Activated naive CD4-positive, alpha-beta T cell treated with anti-CD3 and anti-CD28 coated beads, Interleukin-2, amount 50 U/mL, for 16 hours (primary cell): ENCODE measurements at regions not wholly inside any gene's neighbourhood (a gene's known extent, or its start where the extent isn't known, plus 50 kb on each side); places are given as distances from the start of the nearest gene placed in this dataset.

ENCODE experiments used
- DNase-seq: peaks from one replicate; pipeline ENCODE4 v3.0.0-alpha.2; 2020

GRCh38 chr9:95610006-95610785 is 93.4 kb upstream of the PTCH1 start:
- no peak for DNase-seq

DNA sequence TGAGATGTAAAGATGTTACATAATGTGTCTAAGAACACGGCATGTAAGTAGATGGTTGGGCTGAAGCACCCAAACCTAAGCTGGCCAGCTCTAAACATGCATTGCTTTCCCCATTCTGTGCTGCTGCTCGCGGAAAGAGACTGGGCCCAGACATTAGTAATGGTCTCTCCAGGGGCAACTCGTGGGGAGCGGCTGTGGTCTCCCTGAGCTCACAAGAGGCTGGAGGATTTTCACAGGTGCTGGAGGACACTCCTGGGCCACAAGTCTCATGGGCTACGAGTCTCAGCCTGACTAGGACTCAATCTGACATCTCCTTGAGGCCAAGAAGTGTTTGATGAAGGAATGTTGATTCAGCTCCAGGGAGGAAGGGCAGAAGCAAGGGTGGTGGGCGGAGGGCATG is 92.7 kb upstream of the PTCH1 start:
- DNase-seq = no peak

- no peak for DNase-seq
Observed at GRCh38 chr9:95608341-95608740, 91.6 kb upstream of the PTCH1 start.

DNA sequence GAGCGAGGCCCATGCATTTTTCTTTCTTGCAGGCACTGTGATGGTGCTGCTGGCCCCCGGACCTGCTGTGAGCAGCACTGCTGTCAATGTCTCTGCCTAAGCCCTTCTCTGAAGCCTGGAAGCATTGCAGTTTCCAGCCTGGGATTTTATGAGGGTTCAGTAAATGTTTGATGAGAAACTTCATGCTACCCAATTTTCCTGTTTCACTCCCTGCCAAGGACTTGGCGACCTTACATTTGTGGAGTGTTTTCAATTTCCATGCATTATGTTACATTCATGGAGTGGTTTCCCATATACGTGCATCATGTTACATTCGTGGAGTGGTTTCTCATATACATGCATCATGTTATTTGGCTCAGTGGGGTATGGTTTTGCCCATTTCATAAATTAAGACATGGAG is 90.7 kb upstream of the PTCH1 start:
- DNase-seq = no peak

DNA sequence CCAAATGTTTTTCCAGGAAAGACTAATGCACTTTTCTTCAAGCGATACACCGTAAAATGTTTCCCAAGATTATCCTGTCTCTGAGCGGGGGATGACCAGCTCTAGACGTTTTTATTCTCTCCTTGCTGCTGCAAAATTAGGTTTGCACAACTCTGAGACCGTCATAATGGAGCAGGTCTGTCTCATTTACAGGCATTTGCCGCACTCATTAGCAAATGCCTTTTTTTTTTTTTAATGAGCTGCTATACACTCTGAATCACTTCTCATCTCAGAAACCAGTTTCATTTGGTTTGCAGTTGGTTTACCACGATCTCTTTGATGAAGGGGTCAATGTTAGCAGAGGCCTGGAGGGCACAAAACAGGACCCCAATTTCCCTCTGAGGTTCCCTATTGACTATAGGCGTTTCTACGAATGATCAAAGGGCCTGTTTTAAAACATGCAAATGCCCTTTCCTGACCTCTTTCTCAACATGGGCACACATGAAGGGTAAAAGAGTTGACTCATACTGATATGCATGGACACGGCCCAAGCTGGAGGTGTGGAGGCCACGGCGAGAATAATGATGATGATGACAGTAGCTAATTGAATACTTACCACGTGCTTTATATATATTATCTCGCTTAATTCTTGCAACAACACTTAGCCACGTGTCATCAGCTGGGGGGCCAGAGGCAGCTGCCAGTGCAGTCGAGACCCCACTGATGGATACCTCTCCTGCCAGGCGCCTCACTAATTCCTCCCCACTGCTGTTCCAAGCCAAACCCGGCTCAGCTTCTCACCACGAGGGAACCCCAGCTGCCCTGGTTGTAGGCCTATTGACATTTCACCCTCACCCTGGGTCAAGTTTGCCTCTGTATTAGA is 89.9 kb upstream of the PTCH1 start:
- no peak for DNase-seq

DNA sequence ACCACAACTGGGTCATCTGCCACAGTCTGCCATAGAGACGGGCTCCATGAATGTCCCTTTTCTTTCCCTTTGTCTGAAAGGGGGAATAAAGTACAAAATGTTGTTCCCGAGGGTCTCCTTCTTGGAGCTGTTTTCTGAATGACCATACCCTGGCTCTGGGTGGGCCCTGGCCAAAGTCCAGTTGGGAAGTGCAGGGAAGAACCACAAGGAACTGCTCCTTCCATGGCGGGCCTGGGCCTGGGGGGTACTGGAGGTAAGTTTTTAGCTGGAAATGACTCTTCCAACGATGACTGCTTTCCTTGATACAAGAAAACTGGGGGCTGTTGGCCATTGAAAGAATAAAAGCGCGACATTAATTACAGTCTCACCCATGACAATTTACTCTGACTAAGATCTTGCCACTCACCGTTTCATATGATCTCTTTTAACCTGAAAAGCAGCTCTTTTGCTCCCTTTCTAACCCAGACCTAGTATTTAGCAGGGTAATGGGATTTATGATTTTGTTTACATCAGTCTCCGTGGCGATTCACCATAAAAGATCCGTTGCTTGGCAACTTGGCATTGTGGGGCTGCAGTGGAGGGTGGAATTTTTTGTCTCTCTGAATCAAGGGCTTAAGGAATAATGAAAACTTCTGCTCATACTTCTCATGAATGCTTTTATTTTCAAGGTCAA is 89.2 kb upstream of the PTCH1 start:
- no peak for DNase-seq

DNA sequence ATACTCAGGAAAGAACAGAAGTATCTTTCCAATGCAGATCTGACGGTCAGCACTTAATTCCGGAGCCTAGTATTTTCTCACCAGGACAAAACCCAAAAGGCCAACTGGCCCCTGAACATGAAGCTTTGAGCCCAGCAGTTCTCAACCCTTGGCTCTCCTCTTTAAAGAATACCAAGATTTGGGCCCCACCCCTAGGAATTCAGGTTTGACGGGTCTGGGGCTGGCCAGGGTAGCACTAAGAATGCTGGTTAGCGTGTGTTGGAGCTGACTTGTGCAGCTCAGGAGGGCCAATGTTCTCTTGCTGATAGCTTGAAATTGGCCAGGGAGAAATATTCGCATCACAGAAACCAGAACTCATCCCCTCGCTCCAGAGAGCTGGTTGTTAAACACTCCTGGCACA is 88.3 kb upstream of the PTCH1 start:
- DNase-seq = no peak

DNA sequence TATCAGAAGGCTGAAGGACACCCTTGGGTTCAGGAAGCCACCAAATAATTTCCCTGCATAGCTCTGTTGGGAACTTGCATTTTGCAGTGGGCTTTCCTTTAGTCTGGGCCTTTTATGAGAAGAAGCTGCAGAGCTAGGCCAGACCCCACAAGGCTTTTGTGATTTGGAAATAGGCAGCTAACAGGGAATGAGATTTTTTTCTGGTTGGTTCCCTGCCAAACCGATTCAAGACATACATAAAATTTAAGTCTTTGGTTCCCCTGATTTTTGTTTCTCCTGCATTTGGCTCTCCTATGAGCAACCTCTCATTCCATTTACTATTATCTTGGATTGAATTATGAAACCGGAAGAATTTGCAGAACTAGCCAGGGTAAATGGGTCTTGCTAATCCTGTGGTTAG is 81.5 kb upstream of the PTCH1 start:
- no peak for DNase-seq

GRCh38 chr9:95595721-95596295 is 79.0 kb upstream of the PTCH1 start:
- DNase-seq = no peak

DNA sequence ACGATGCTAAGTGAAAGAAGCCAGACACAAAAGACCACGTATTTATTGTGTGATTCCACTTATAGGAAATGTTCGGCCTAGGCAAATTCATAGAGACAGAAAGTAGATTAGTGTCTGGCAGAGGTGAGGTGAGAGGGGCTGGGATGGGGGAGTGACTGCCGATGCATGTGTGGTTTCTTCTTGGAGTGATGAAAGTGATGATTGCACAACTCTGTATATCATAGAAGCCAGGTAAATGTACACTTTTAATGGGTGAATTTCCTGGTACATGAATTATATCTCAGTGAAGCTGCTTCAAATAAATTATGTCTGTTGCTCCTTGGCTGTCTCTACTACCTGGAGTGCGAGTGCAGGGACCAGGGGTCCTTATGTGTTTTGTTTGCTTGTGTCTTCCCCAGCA is 76.2 kb upstream of the PTCH1 start:
- DNase-seq = no peak

GRCh38 chr9:95588724-95589588 is 72.2 kb upstream of the PTCH1 start:
- DNase-seq = no peak

GRCh38 chr9:95587021-95587964 is 70.5 kb upstream of the PTCH1 start:
- DNase-seq = no peak

GRCh38 chr9:95586326-95586725 is 69.6 kb upstream of the PTCH1 start:
- no peak for DNase-seq

- no peak for DNase-seq
Observed at GRCh38 chr9:95585824-95586223, 69.1 kb upstream of the PTCH1 start.

GRCh38 chr9:95584176-95584575 is 67.4 kb upstream of the PTCH1 start:
- DNase-seq = no peak

DNA sequence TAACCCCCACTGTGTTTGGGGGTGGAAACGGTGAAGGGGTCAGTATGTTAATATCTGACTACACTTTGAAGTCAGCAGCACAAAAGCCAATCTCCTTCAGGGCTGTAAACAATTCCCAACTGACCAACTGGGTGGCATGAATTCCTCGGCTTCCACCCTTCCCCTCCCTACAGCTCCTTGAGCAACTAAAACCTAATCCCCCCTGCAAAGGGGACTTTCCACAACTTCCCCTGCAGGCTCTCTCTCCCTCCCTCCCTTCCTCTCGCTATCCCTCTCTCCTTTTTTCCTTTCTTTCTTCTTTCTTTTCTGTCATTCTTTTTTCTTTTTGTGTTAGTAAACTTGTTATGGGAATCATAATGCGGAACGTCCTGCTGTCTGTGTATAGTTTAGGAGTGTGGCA is 65.1 kb upstream of the PTCH1 start:
- DNase-seq = no peak

- DNase-seq = no peak
Observed at GRCh38 chr9:95580812-95581761, 64.3 kb upstream of the PTCH1 start.

GRCh38 chr9:95574866-95575553 is 58.2 kb upstream of the PTCH1 start:
- DNase-seq = no peak

- DNase-seq = no peak
Observed at GRCh38 chr9:95574176-95574575, 57.4 kb upstream of the PTCH1 start.
